ENCODE measurements at regions not wholly inside any gene's neighbourhood (a gene's known extent, or its start where the extent isn't known, plus 50 kb on each side); places are given as distances from the start of the nearest gene placed in this dataset.

DNA sequence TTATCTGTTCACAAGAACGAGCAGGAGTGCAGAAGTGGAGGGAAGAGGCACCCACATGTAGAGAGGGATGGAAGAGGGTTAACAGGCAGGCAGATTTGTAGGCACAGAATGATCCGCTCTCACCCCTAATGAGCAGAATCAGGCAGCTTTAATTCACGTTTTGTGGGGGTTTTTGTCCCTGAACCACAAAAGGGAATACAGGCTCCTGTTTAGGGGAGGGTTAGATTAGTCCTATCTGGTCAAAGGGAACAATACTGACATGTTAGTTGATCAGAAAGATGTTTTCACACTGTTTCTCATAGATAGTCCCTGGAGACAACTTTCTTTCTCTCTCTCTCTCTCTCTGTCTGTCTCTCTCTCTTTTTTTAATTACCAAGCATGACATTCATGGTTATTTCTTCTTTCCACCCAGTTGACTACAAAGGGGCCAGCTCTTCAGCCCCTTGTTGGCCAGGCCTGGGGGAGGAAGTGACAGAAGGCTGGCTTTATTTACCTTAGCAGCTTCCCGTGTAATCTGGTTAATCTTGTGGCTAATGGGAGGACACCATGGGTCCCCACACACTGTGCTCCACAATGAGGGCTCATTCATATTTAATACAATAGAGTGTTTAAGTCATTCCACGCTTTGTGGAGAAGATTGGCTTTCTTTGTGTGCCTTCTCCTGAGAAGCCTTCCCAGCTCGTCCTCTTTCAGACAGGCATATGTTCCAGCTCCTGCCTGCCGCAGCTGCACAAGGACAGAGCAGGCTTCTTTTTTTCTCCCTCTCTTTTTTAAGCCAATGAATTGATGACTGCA lies 958.8 kb downstream of the TFAP2A start:
- no peak overlapping the region for H3K4me3 ChIP-seq (replicated peaks; ENCODE audit: low read depth, low read length)
- DNase-seq (ENCODE audit: extremely low read depth, low read depth), result no peak
- TF ChIP-seq, protein P1, sequence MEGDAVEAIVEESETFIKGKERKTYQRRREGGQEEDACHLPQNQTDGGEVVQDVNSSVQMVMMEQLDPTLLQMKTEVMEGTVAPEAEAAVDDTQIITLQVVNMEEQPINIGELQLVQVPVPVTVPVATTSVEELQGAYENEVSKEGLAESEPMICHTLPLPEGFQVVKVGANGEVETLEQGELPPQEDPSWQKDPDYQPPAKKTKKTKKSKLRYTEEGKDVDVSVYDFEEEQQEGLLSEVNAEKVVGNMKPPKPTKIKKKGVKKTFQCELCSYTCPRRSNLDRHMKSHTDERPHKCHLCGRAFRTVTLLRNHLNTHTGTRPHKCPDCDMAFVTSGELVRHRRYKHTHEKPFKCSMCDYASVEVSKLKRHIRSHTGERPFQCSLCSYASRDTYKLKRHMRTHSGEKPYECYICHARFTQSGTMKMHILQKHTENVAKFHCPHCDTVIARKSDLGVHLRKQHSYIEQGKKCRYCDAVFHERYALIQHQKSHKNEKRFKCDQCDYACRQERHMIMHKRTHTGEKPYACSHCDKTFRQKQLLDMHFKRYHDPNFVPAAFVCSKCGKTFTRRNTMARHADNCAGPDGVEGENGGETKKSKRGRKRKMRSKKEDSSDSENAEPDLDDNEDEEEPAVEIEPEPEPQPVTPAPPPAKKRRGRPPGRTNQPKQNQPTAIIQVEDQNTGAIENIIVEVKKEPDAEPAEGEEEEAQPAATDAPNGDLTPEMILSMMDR (IDR thresholded peaks at IDR 0.05; ENCODE audit: low read depth, low read length, missing control alignments), result no peak

DNA sequence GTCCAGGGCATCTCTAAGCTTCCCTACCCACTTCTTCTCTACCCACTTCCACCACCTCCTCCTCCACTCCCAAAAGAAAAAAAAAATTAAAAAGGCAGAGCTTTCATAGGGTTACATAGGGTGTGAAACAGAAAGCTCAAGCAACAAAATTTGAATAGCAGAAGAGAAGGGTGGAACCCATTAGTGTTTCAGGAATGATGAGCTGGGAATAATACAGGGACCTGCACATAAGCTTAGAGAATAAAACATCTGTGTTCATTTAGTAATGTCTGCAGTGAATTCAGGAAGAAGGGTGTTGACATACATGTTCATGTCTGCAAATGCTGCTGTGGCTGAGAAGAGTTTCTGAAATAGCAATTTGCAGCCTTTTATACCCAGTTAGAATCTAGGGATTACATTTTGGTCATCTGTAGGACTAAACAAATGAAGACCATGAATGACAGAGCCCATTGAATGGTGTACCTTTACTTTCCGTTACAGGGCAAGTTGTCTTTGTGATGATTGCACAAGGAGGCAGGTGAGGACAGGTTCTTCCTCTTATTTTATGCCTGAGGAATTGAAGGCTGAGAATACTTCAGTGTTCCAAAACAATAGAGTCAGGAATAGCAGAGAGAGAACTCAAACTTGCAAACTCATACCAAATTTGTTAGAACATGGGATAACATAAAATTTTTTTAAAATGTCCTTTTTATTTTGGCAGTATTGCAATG lies 975.1 kb downstream of the TFAP2A start:
- no peak overlapping the region for H3K4me3 ChIP-seq (replicated peaks; ENCODE audit: low read depth, low read length)
- no peak for DNase-seq (ENCODE audit: extremely low read depth, low read depth)
- TF ChIP-seq, protein P1 (IDR thresholded peaks at IDR 0.05; ENCODE audit: low read depth, low read length, missing control alignments), result no peak

DNA sequence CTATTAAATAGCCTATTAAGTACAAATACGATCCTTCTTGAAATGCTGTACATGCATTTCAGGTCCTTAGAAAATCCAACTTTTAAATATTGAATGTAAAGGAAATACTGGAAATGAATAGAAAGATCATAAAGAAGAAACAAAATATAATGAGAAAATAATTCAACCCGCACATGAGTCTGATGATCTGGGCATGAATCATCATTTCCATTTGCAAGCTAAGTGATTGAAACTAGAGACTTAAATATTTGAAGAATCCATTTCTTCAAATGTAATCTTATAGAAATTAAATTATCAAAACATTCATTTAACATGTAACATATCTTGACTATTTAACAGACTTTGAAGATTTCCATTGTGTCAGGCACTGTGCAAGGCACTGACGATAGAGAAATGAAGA lies 977.0 kb downstream of the TFAP2A start:
- no peak overlapping the region for H3K4me3 ChIP-seq (replicated peaks; ENCODE audit: low read depth, low read length)
- TF ChIP-seq, protein P1 (IDR thresholded peaks at IDR 0.05; ENCODE audit: low read depth, low read length, missing control alignments), result no peak
- no peak for DNase-seq (ENCODE audit: extremely low read depth, low read depth)

DNA sequence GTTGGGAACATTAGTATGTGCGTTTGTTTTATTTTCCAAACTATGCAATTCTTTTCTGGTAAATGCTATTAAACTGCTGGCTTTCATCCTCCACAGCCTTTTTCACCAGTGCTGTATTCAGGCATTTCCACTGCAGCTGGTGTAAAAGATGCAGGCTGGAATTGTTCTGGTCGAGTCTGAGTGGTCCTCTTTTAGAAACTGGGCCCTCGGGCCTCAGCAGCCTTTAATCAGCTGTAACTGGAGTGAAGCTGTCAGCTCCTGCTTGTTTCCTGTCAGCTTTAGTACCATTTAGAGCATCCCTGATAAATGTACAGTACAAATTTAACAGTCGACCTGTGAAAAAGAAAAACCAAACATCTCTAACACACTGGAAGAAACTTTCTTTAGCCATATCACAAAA lies 979.6 kb downstream of the TFAP2A start:
- DNase-seq (ENCODE audit: extremely low read depth, low read depth), result no peak
- TF ChIP-seq, protein P1 (IDR thresholded peaks at IDR 0.05; ENCODE audit: low read depth, low read length, missing control alignments), result no peak
- no peak overlapping the region for H3K4me3 ChIP-seq (replicated peaks; ENCODE audit: low read depth, low read length)

DNA sequence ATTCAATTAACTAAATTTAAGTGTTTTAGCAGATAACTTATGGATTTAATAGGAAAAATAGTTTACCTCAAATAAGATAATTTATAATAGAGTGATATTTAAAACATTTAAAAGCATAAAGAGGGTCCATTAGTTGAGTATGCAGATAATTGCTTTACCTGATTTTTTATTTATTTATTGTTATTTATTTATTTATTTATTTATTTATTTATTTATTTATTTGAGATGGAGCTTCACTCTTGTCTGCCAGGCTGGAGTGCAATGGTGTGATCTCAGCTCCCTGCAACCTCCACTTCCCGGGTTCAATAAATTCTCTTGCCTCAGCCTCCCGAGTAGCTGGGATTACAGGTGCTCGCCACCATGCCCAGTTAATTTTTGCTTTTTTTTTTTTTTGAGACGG lies 982.9 kb downstream of the TFAP2A start:
- TF ChIP-seq, protein P1 (IDR thresholded peaks at IDR 0.05; ENCODE audit: low read depth, low read length, missing control alignments), result no peak
- no peak overlapping the region for H3K4me3 ChIP-seq (replicated peaks; ENCODE audit: low read depth, low read length)
- DNase-seq (ENCODE audit: extremely low read depth, low read depth), result no peak

DNA sequence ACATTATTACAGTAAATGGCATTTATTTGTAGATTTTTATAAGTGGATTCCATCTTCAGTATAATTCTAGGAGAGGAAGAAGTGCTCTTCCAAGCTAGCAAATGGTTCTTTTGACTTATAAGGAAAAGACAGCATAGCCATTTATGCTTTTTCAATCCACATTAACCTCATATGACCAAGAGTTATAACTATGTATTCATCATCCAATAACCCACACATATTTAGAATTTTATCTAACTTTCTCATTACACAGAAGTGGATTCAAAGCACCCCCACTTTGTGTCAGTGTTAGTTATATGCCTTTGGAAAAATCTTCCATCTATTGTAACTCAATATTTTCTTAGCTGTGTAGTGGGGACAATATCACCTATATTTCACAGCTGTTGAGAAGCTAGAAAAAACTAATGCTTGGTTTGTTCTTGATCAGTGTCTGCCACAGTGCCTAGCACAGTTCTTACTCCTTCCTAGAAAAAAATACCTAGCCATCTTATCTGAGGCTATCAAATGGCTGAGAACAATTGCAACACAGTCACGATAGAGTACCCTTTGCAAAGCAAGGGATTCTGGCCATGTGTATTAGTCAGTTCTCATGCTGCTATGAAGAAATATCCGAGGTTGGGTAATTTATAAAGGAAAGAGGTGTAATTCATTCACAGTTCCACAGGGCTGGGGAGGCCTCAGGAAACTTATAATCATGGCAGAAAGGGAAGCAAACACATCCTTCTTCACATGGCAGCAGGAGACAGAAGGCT lies 986.3 kb downstream of the TFAP2A start:
- no peak for DNase-seq (ENCODE audit: extremely low read depth, low read depth)
- TF ChIP-seq, protein P1 (IDR thresholded peaks at IDR 0.05; ENCODE audit: low read depth, low read length, missing control alignments), result no peak
- no peak overlapping the region for H3K4me3 ChIP-seq (replicated peaks; ENCODE audit: low read depth, low read length)
